ENCODE measurements at regions not wholly inside any gene's neighbourhood (a gene's known extent, or its start where the extent isn't known, plus 50 kb on each side); places are given as distances from the start of the nearest gene placed in this dataset.

DNA sequence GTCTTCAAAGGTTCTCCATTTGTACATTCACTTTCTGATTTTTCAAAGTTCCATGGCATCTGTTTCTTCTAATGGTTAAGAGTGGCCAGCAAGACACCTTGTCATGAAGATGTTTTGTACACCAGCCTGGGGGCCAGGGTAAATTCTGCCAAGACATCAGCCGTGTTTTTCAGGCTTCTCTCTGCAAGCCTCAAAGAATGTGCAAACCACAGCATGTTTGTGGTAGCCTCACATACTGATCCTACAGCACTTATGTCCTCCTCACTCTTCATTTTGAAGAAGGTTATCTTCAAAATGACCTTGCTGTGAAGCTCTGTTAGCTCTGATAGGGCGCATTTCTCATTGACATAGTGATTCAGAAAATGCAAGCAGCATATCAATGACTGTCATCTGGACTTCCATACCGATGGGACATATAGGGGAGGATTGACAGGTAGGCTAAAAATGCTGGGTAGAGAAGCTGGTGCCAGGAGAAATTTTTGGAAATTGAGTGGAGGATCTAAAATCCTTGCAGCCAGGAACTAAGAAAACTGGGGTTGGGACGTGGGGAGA is 59.3 kb upstream of the SPTLC3 start:
- TF ChIP-seq, protein P1, sequence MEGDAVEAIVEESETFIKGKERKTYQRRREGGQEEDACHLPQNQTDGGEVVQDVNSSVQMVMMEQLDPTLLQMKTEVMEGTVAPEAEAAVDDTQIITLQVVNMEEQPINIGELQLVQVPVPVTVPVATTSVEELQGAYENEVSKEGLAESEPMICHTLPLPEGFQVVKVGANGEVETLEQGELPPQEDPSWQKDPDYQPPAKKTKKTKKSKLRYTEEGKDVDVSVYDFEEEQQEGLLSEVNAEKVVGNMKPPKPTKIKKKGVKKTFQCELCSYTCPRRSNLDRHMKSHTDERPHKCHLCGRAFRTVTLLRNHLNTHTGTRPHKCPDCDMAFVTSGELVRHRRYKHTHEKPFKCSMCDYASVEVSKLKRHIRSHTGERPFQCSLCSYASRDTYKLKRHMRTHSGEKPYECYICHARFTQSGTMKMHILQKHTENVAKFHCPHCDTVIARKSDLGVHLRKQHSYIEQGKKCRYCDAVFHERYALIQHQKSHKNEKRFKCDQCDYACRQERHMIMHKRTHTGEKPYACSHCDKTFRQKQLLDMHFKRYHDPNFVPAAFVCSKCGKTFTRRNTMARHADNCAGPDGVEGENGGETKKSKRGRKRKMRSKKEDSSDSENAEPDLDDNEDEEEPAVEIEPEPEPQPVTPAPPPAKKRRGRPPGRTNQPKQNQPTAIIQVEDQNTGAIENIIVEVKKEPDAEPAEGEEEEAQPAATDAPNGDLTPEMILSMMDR (IDR thresholded peaks at IDR 0.05; ENCODE audit: low read depth, low read length, poor library complexity, severe bottlenecking), result no peak
- no peak for TF ChIP-seq EZH2phosphoT487 (IDR thresholded peaks at IDR 0.05; ENCODE audit: borderline replicate concordance, low read length)

Measured in DOHH2 (cell line).